Renal cortex interstitium (tissue), 11 donors: ENCODE measurements at regions not wholly inside any gene's neighbourhood (a gene's known extent, or its start where the extent isn't known, plus 50 kb on each side); places are given as distances from the start of the nearest gene placed in this dataset.

Experiments
- DNase-seq, 11 donors: peaks; one replicate each; pipeline ENCODE4 v3.0.0-alpha.2; 2013; ENCODE audit warnings: low read depth in 9 of 11, low spot score in 4 of 11; ENCODE audit errors: extremely low read depth in 1 of 11

- DNase-seq, result no peak
Observed at GRCh38 chr1:17925290-17926237, 170.4 kb downstream of the ACTL8 start.

- DNase-seq, result no peak
Observed at GRCh38 chr1:17926906-17927305, 171.8 kb downstream of the ACTL8 start.

- no peak for DNase-seq
Observed at GRCh38 chr1:17927952-17928351, 172.8 kb downstream of the ACTL8 start.

- DNase-seq, result no peak
Observed at GRCh38 chr1:17929224-17929623, 174.1 kb downstream of the ACTL8 start.

- DNase-seq, result no peak
Observed at GRCh38 chr1:17930635-17931034, 175.5 kb downstream of the ACTL8 start.

- no peak for DNase-seq
Observed at GRCh38 chr1:17932164-17932563, 175.4 kb upstream of the IGSF21 start.

GRCh38 chr1:17933501-17933900 lies 174.1 kb upstream of the IGSF21 start:
- DNase-seq, result no peak

- no peak for DNase-seq
Observed at GRCh38 chr1:17933971-17934370, 173.6 kb upstream of the IGSF21 start.

GRCh38 chr1:17935230-17935629 lies 172.4 kb upstream of the IGSF21 start:
- peak in 5 of 11 donors; percentile 23 to 59 (median 35) for DNase-seq

- DNase-seq, result no peak
Observed at GRCh38 chr1:17941431-17942189, 166.0 kb upstream of the IGSF21 start.

- DNase-seq, result no peak
Observed at GRCh38 chr1:17943506-17943905, 164.1 kb upstream of the IGSF21 start.

- DNase-seq, result no peak
Observed at GRCh38 chr1:17944646-17945045, 163.0 kb upstream of the IGSF21 start.

GRCh38 chr1:17946434-17946833 lies 161.2 kb upstream of the IGSF21 start:
- DNase-seq, result no peak

GRCh38 chr1:17948594-17948993 lies 159.0 kb upstream of the IGSF21 start:
- DNase-seq, result peak in 4 of 11 donors; percentile 3 to 25 (median 12)

GRCh38 chr1:17949511-17949910 lies 158.1 kb upstream of the IGSF21 start:
- no peak for DNase-seq

GRCh38 chr1:17950728-17951127 lies 156.9 kb upstream of the IGSF21 start:
- no peak for DNase-seq

- no peak for DNase-seq
Observed at GRCh38 chr1:17952506-17952905, 155.1 kb upstream of the IGSF21 start.

- DNase-seq, result no peak
Observed at GRCh38 chr1:17953921-17954320, 153.7 kb upstream of the IGSF21 start.

GRCh38 chr1:17955302-17956285 lies 152.0 kb upstream of the IGSF21 start:
- DNase-seq, result no peak
